SJCRH30 (cell line): ENCODE measurements at regions not wholly inside any gene's neighbourhood (a gene's known extent, or its start where the extent isn't known, plus 50 kb on each side); places are given as distances from the start of the nearest gene placed in this dataset.

Source experiments
- DNase-seq, 2 experiments: peaks; one replicate each; pipeline ENCODE4 v3.0.0-alpha.2; 2015 to 2020
- H3K27ac ChIP-seq: fragments of 250-450 bp; sonication (Bioruptor Pico); 2 replicates; pipeline ENCODE4 v1.5.1; 2020; ENCODE audit warnings: mild to moderate bottlenecking, moderate library complexity
- H3K27me3 ChIP-seq: fragments of 250-450 bp; sonication (Bioruptor Pico); 2 replicates; pipeline ENCODE4 v1.5.1; 2020; ENCODE audit warnings: mild to moderate bottlenecking, moderate library complexity
- H3K36me3 ChIP-seq: fragments of 250-450 bp; sonication (Bioruptor Pico); 2 replicates; pipeline ENCODE4 v1.5.1; 2020; ENCODE audit warnings: mild to moderate bottlenecking, moderate library complexity
- H3K4me1 ChIP-seq: fragments of 250-450 bp; sonication (Bioruptor Pico); 2 replicates; pipeline ENCODE4 v1.5.1; 2020; ENCODE audit warnings: mild to moderate bottlenecking, moderate library complexity
- H3K4me3 ChIP-seq: fragments of 250-450 bp; sonication (Bioruptor Pico); 2 replicates; pipeline ENCODE4 v1.5.1; 2020; ENCODE audit warnings: mild to moderate bottlenecking, moderate library complexity
- H3K9me3 ChIP-seq: fragments of 250-450 bp; sonication (Bioruptor Pico); replicated peaks from 2 replicates; pipeline ENCODE4 v1.5.1; 2020; ENCODE audit warnings: mild to moderate bottlenecking, moderate library complexity

DNA sequence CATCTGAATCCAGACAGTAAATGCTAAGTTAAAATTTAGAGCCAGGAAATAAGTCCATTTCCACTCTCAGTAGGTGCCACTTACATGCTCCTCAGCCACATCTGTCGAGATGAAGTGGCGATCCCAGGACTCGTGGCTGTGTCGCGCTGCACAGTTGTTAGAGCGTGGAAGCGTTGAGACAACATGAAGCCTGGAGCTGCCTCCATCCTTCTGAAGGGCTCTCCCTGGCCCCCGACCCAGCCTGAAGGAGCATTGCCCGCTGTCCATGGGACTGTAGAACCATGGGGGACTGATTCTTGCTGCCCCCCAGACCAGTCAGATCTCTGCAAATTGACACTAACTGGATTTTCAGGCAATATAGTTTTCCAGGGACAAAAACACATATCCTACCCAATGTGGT lies 58.9 kb downstream of the IRX1 start:
- Histone ChIP-seq H3K9me3 (no peaks in the 10 kb centered on the region), H3K27me3 (no peaks in the 10 kb centered on the region), H3K4me3 (no peak overlapping the region), H3K4me1 (no peaks in the 10 kb centered on the region), H3K36me3 (no peaks in the 10 kb centered on the region), H3K27ac (no peak overlapping the region)
- DNase-seq = no peak

DNA sequence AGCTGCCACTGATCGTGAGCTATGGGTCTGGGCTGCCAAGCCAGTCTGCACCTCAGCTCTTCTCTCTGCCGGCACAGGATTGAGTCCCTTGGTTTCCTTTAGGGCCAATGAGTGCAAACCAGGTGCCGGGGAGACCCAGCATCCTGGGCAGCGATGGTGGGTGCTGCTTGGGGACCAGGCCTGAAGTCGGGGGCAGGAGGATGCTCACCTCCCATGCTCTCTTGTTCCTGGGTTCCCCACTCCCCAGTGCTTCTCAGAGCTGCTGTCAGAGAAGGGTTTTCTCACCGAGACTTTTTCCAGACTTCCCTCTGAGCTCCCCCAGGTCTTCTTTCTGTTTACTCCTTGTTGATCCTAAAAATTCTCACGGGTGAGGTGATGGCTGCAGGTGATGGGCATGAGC lies 61.2 kb downstream of the IRX1 start:
- Histone ChIP-seq H3K4me1 (peaks cover 4% of the 10 kb centered on the region; the same call in 1 of the 2 replicates), H3K27me3 (no peaks in the 10 kb centered on the region), H3K36me3 (no peaks in the 10 kb centered on the region), H3K9me3 (no peaks in the 10 kb centered on the region), H3K4me3 (no peak overlapping the region), H3K27ac (no peak overlapping the region)
- no peak for DNase-seq

DNA sequence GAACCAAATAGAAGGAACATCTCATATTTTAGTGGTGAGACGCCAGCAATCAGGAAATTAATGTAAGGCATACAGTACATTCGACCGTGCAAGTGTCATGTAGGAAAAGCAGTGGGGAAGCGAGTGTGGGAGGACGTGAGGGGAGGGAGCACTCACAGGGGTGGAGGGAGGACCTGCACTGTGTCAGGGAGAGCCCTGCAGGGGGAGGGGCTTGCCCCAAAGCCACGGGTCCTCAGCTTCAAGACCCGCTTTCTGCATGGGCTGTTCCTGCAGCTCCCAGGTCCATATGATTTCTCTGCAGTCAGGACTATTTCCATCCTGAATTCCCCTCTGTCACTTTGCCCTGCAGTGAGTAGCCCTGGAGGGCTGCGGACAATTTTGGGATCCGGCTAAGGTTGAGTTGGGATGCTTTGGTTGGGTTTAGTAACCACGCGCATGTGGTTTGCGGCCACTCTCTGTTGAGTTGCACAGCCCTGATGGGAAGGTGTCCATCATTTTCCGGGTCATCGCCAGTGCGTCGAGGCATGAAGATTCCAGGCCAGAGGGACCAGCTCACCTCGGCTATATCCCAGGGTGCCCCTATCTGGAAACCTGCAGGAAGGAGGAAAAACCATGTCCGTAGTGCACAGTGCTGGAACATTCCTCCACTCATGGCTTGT lies 61.9 kb downstream of the IRX1 start:
- no peak for DNase-seq
- Histone ChIP-seq H3K4me3 (no peak overlapping the region), H3K27me3 (no peaks in the 10 kb centered on the region), H3K36me3 (no peaks in the 10 kb centered on the region), H3K27ac (no peak overlapping the region), H3K9me3 (no peaks in the 10 kb centered on the region), H3K4me1 (peaks cover 4% of the 10 kb centered on the region; the same call in 1 of the 2 replicates)

DNA sequence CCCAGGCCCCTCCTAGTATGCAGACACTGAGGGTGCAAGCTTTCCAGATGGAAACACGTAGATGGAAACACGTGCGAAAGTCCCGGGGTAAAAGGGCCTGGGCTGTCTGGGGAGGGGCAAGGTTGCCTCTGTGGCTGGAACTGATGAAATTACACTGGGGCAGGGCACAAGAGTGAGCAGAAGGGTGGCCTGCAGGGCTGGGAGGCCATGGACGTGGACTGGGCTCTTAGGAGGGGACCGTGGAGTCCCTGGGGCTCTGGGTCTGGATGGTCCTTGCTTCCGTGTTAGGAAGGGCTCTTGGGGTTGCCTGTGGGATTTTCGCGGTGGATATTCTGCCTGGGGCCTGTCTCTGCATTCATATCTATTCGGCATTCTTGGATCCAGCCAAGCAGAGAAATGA lies 63.3 kb downstream of the IRX1 start:
- H3K9me3 ChIP-seq = no peaks in the 10 kb centered on the region
- no peak for DNase-seq
- H3K4me1 ChIP-seq = peaks cover 4% of the 10 kb centered on the region; the same call in 1 of the 2 replicates
- no peak overlapping the region for H3K4me3 ChIP-seq
- H3K27me3 ChIP-seq = no peaks in the 10 kb centered on the region
- H3K27ac ChIP-seq = no peak overlapping the region
- H3K36me3 ChIP-seq = no peaks in the 10 kb centered on the region

DNA sequence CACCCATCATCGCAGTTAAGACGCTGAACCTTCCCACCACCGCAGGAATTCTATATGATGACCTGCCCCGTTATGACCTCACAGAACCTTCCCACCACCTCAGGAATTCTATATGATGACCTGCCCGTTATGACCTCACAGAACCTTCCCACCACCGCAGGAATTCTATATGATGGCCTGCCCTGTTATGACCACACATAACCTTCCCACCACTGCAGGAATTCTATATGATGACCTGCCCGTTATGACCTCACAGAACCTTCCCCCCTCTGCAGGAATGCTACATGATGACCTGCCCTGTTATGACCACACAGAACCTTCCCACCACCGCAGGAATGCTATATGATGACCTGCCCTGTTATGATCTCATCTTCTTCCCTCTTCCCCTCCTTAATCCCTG lies 64.3 kb downstream of the IRX1 start:
- H3K36me3 ChIP-seq = no peaks in the 10 kb centered on the region
- H3K9me3 ChIP-seq = no peaks in the 10 kb centered on the region
- DNase-seq = peak; percentile 8 to 28

DNA sequence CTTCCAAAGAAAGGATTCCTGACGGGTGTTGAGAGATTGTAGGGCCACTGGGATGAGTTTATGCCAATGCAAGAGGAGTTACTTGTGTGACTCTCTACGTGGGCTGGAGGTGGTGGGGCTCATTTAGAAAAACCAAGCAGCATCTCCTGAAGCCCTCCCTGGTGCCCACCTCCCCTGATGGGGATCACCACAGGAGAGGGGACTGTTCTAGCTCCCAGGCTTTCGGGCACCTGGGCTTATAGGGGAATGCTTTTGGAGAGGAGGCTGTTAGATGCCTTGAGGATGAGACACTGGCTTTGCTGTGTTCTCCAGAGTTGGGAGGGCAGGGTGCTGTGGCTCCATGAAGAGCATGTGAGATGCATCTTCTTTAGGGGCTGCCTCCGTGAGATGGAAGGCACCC lies 65.0 kb downstream of the IRX1 start:
- H3K27me3 ChIP-seq = no peaks in the 10 kb centered on the region
- H3K4me3 ChIP-seq = no peak overlapping the region
- no peaks in the 10 kb centered on the region for H3K36me3 ChIP-seq
- H3K27ac ChIP-seq = no peak overlapping the region
- H3K9me3 ChIP-seq = no peaks in the 10 kb centered on the region
- no peak for DNase-seq
- H3K4me1 ChIP-seq = peaks cover 4% of the 10 kb centered on the region; the same call in 1 of the 2 replicates

More for the DNA sequence above, 64.3 kb downstream of the IRX1 start:
- peaks cover 4% of the 10 kb centered on the region; the same call in 1 of the 2 replicates for H3K4me1 ChIP-seq
- H3K4me3 ChIP-seq = no peak overlapping the region
- H3K27ac ChIP-seq = no peak overlapping the region
- no peaks in the 10 kb centered on the region for H3K27me3 ChIP-seq

DNA sequence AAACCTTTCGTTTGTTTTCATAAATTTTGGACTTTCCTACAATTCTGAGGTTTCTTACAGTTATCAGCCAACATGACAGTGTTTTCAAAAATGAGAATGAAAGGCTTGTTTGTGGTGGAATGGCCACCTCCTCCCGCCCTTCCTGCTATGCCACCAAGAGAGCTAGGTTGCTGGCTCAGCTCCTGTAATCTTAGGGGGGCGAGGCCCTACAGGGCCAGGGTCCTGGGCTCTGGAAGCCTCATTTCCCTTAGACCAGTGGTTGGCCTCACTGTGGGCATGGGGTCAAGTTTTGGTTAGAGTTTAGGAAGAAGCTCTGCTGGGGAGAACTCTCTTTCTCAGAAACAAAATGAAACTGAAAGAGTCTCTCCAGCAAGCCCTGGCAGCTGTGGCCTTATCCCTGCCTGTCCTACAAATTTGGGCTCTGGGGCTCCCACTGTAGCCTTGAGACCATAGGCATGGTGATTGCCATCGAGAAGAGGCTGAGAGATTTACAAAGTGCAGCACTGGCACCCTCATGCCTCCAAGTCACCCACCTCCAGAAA lies 66.2 kb downstream of the IRX1 start:
- Histone ChIP-seq H3K4me3 (no peak overlapping the region), H3K27me3 (no peaks in the 10 kb centered on the region), H3K36me3 (no peaks in the 10 kb centered on the region), H3K4me1 (peaks cover 4% of the 10 kb centered on the region; the same call in 1 of the 2 replicates), H3K9me3 (no peaks in the 10 kb centered on the region), H3K27ac (no peak overlapping the region)
- DNase-seq = no peak

DNA sequence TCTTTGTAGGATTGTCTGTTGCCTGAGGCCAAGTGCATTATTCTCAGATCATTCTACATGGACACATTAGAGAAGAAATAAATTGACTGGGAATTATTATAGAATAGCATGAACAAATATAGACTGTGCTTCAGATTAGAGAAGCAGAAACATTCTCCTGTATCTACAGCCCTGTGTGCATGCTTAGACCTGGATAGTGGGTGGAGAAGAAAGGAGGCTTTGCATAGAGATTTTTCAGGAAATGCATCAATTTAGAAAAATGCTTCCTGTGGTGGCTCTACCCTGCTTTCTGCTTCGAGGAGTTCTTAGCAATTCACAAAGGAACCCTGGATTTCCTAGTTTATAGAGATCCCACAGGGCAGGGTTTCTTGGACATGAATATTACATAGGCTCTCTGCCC lies 66.7 kb downstream of the IRX1 start:
- DNase-seq = no peak
- Histone ChIP-seq H3K36me3 (no peaks in the 10 kb centered on the region), H3K27ac (no peak overlapping the region), H3K27me3 (no peaks in the 10 kb centered on the region), H3K9me3 (no peaks in the 10 kb centered on the region), H3K4me1 (peaks cover 4% of the 10 kb centered on the region; the same call in 1 of the 2 replicates), H3K4me3 (no peak overlapping the region)

DNA sequence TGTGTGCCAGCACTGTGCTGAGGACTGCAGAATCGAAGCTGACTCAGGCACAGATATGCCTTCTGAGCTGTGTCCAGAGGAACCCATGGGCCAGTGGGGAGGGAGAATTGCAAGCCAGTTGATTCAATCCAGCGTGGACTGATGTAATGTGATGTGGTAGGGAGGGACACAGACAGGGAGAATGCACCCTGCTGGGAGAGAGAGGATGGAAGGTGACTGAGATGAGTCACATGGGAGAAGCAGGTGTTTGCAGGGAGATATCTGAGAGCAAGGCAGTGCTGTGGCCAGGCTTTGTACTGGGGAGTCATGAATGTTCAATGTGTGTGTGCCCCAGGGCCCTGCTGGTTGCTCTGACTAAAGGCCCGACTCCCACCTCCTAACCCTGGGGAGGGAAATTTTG lies 75.7 kb downstream of the IRX1 start:
- no peak for DNase-seq
- no peak overlapping the region for H3K4me3 ChIP-seq
- no peaks in the 10 kb centered on the region for H3K36me3 ChIP-seq
- no peaks in the 10 kb centered on the region for H3K9me3 ChIP-seq
- H3K27me3 ChIP-seq = no peaks in the 10 kb centered on the region
- no peak overlapping the region for H3K27ac ChIP-seq
- no peaks in the 10 kb centered on the region for H3K4me1 ChIP-seq

DNA sequence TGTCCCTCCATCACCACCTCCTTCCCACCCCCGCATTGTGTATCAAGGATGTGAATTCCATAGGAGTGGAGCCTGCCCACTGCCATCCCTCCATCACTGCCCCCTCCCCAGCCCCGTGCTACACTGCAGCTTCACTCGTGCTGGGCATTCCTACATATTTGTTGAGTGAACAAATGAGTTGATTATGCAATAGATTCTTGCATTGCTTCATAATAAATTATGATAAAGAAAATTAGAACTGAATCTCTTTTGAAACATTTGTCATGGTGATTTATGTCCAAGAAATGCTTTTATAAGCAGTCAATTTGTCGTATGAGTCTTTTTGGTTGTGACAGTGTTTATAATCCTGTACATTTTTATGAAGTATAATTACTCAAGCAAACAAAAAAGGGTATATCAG lies 83.2 kb downstream of the IRX1 start:
- no peaks in the 10 kb centered on the region for H3K27me3 ChIP-seq
- H3K27ac ChIP-seq = no peak overlapping the region
- no peaks in the 10 kb centered on the region for H3K9me3 ChIP-seq
- H3K4me3 ChIP-seq = no peak overlapping the region
- DNase-seq = no peak
- no peaks in the 10 kb centered on the region for H3K36me3 ChIP-seq
- no peaks in the 10 kb centered on the region for H3K4me1 ChIP-seq

DNA sequence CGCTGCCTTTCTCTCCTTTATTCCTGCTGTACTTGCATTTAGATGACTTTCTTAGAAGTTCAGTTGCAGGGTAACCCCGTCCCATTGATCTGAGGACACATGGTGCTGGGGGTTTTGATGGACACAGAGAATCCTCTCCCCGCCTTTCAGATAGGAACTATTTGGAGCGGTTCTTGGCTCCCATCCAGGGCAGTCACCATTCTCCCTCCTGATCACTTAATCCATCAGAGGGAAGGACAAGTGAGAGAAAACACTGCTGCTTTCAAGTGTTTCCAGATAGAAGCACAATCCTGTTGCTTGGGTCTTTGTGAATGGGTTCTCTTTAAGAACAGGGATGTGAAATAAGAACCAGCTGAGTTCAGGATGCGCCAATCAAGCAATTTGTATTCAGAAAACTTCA lies 85.2 kb downstream of the IRX1 start:
- Histone ChIP-seq H3K4me1 (no peaks in the 10 kb centered on the region), H3K36me3 (no peaks in the 10 kb centered on the region), H3K27ac (no peak overlapping the region), H3K9me3 (no peaks in the 10 kb centered on the region), H3K27me3 (no peaks in the 10 kb centered on the region), H3K4me3 (no peak overlapping the region)
- no peak for DNase-seq

DNA sequence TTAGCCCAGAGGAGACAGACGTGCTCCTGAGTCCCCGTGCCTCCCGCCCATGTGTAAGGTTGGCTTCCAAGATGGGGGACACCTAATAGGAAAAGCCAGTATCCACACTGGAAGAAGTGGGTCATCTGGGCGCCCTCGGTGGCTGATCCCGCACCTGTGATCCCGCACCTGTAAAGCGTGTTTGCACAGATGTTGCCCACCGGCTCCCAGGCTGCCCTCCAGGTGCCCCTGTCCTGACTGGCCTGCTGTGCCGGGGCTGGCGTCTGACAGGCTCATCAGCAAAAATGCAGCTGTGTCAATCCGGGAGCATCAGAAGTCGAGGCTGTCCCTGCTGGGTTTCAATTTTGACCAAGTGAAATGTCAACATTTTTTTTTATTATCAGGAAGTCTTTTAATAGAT lies 88.5 kb downstream of the IRX1 start:
- DNase-seq = no peak
- Histone ChIP-seq H3K4me3 (no peak overlapping the region), H3K27ac (no peak overlapping the region), H3K4me1 (no peaks in the 10 kb centered on the region), H3K9me3 (no peaks in the 10 kb centered on the region), H3K27me3 (no peaks in the 10 kb centered on the region), H3K36me3 (no peaks in the 10 kb centered on the region)

DNA sequence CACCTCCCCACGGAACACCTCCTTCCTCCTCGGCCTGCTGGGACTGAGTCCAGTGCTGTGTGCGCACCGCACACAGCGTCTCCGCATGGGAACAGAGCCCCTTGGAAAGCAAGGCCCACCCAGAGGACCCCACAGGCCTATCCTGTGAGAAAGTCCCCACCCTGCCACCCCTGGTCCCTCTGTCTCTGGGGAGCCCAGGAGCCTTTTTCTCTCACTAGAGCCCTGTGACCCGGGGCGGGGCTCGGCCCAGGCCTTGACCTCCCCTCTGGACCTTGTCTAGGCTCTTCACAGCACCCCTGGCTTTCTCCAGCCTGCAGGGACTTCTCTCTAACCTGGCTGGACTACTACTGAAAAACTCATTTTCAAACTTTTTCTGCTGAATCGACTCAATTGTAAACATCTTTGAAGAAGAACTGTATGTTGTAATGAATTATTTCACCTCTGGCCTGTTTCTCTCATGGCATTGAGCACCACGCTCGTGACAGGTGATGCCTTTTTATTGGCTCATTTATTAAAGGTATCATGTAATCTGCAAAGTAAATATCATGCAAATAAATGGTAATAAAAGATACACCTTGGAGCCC lies 89.2 kb downstream of the IRX1 start:
- Histone ChIP-seq H3K36me3 (no peaks in the 10 kb centered on the region), H3K27me3 (no peaks in the 10 kb centered on the region), H3K4me1 (no peaks in the 10 kb centered on the region), H3K9me3 (no peaks in the 10 kb centered on the region), H3K4me3 (no peak overlapping the region), H3K27ac (no peak overlapping the region)
- no peak for DNase-seq

DNA sequence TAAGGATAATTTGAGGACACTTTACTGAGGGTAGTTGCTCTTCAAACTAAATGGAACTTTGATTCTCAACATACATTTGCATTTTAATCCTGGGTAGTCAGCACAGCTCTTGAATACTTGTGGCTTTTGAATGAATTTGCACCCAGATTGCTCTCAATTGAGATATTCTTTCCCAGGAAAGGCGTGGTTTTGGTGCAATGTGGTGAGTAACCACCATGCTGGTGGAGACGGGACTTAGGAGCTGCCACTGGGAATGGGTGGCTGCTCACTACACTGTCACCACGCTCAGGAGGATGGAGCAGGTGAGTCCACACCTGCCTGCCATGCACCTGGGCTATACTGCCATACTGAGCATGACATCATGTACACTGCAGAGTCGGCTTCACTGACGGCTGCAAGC lies 99.2 kb downstream of the IRX1 start:
- no peak for DNase-seq
- H3K9me3 ChIP-seq = no peaks in the 10 kb centered on the region
- no peak overlapping the region for H3K27ac ChIP-seq
- no peaks in the 10 kb centered on the region for H3K36me3 ChIP-seq
- no peaks in the 10 kb centered on the region for H3K4me1 ChIP-seq
- no peaks in the 10 kb centered on the region for H3K27me3 ChIP-seq
- no peak overlapping the region for H3K4me3 ChIP-seq

DNA sequence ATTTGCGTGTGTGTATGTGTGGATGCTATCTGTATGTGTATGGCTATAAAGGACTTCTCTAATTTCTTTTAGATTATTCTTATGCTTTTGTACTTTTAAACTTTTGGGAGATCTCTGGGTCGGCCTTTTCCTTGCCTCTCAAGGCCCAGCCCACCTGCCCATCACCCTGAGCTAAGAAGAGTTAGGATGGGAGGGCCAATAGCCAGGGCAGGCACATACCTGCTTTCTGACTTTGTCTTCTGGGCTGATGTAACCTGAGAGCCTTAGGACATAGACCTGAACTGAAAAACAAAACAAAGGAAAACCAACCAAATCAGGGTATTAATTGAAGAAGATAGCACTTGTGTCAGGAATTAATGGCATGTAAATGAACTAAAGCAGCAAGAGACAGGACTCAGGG lies 100.2 kb downstream of the IRX1 start:
- Histone ChIP-seq H3K4me1 (no peaks in the 10 kb centered on the region), H3K4me3 (no peak overlapping the region), H3K36me3 (no peaks in the 10 kb centered on the region), H3K9me3 (no peaks in the 10 kb centered on the region), H3K27me3 (no peaks in the 10 kb centered on the region), H3K27ac (no peak overlapping the region)
- no peak for DNase-seq

DNA sequence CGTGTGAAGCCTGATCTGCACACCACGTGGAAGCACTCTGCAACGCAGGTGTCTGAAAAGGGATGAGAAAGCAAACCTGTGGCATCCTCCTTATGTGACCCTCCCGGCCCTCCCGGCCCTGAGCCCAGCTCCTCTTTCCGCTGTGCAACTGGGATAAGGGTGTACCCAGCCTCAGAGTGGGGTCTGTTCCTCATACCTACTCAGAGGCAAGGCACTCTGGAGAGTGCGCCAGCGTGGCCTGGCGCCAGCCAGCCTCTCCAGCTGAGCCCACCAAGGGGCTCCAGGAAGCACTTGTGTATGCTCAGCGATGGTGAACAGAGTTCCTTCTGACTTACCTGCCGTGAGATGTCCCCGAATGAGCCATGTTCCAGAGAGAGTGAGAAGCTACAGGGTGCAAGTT lies 102.8 kb downstream of the IRX1 start:
- no peaks in the 10 kb centered on the region for H3K36me3 ChIP-seq
- no peaks in the 10 kb centered on the region for H3K9me3 ChIP-seq
- no peaks in the 10 kb centered on the region for H3K27me3 ChIP-seq
- H3K4me3 ChIP-seq = no peak overlapping the region
- H3K27ac ChIP-seq = no peak overlapping the region
- DNase-seq = no peak
- no peaks in the 10 kb centered on the region for H3K4me1 ChIP-seq
